ENCODE measurements at regions not wholly inside any gene's neighbourhood (a gene's known extent, or its start where the extent isn't known, plus 50 kb on each side); places are given as distances from the start of the nearest gene placed in this dataset.

- Histone ChIP-seq H3K27ac (ENCODE audit: low read depth, low read length, poor library complexity, severe bottlenecking) (no peak overlapping the region), H3K27me3 (replicated peaks; ENCODE audit: insufficient read depth, low read depth, low read length, poor library complexity) (peaks cover 28% of the 10 kb centered on the region), H3K4me1 (ENCODE audit: insufficient read depth, low read length, poor library complexity, severe bottlenecking) (peaks cover 21% of the 10 kb centered on the region), H3K4me3 (ENCODE audit: low read depth, low read length, poor library complexity, severe bottlenecking) (no peak overlapping the region), H3K36me3 (ENCODE audit: insufficient read depth, low read length, poor library complexity, severe bottlenecking) (no peaks in the 10 kb centered on the region), H3K9me3 (ENCODE audit: low read depth, low read length, poor library complexity, severe bottlenecking) (no peaks in the 10 kb centered on the region)
- intact Hi-C loops (cut with micrococcal nuclease; ENCODE audit: unreplicated experiment): loop anchor here (5.0 kb wide), 2 partner anchors 44 to 204 kb away; no protein-coding TSS in a partner anchor
- TF ChIP-seq EZH2 (IDR thresholded peaks at IDR 0.05; ENCODE audit: borderline replicate concordance, low read depth, low read length, poor library complexity, severe bottlenecking): no peak
- TF ChIP-seq, protein P1, sequence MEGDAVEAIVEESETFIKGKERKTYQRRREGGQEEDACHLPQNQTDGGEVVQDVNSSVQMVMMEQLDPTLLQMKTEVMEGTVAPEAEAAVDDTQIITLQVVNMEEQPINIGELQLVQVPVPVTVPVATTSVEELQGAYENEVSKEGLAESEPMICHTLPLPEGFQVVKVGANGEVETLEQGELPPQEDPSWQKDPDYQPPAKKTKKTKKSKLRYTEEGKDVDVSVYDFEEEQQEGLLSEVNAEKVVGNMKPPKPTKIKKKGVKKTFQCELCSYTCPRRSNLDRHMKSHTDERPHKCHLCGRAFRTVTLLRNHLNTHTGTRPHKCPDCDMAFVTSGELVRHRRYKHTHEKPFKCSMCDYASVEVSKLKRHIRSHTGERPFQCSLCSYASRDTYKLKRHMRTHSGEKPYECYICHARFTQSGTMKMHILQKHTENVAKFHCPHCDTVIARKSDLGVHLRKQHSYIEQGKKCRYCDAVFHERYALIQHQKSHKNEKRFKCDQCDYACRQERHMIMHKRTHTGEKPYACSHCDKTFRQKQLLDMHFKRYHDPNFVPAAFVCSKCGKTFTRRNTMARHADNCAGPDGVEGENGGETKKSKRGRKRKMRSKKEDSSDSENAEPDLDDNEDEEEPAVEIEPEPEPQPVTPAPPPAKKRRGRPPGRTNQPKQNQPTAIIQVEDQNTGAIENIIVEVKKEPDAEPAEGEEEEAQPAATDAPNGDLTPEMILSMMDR (conservative IDR thresholded peaks at IDR 0.05; ENCODE audit: low read depth, low read length): no peak
- CTCF ChIA-PET: no interaction called here
- POLR2A ChIA-PET (ENCODE audit: low non-redundant PET): no interaction called here
- no peak for DNase-seq (ENCODE audit: low spot score)
- no TSS peak for BruUV-seq (replicated peaks)
Measured at GRCh38 chr4:186931519-186931918, 207.9 kb upstream of the FAT1 start.

GRCh38 chr4:186932196-186932595, 208.5 kb upstream of the FAT1 start:
- no peak overlapping the region for H3K27ac ChIP-seq (ENCODE audit: low read depth, low read length, poor library complexity, severe bottlenecking)
- no peak overlapping the region for H3K4me3 ChIP-seq (ENCODE audit: low read depth, low read length, poor library complexity, severe bottlenecking)
- no peaks in the 10 kb centered on the region for H3K36me3 ChIP-seq (ENCODE audit: insufficient read depth, low read length, poor library complexity, severe bottlenecking)
- BruUV-seq (replicated peaks): no TSS peak
- intact Hi-C loops (cut with micrococcal nuclease; ENCODE audit: unreplicated experiment): loop anchor here (5.0 kb wide), 2 partner anchors 45 to 205 kb away; no protein-coding TSS in a partner anchor
- H3K4me1 ChIP-seq (ENCODE audit: insufficient read depth, low read length, poor library complexity, severe bottlenecking): peaks cover 21% of the 10 kb centered on the region
- TF ChIP-seq, protein P1 (conservative IDR thresholded peaks at IDR 0.05; ENCODE audit: low read depth, low read length): no peak
- TF ChIP-seq EZH2 (IDR thresholded peaks at IDR 0.05; ENCODE audit: borderline replicate concordance, low read depth, low read length, poor library complexity, severe bottlenecking): no peak
- no peaks in the 10 kb centered on the region for H3K9me3 ChIP-seq (ENCODE audit: low read depth, low read length, poor library complexity, severe bottlenecking)
- POLR2A ChIA-PET (ENCODE audit: low non-redundant PET): interaction anchor here (0.5 kb wide), 1 partner anchor 208 kb away, joined by 3 read pairs; the partner anchor contains the start of gene FAT1
- peaks cover 32% of the 10 kb centered on the region for H3K27me3 ChIP-seq (replicated peaks; ENCODE audit: insufficient read depth, low read depth, low read length, poor library complexity)
- CTCF ChIA-PET: no interaction called here
- no peak for DNase-seq (ENCODE audit: low spot score)

DNA sequence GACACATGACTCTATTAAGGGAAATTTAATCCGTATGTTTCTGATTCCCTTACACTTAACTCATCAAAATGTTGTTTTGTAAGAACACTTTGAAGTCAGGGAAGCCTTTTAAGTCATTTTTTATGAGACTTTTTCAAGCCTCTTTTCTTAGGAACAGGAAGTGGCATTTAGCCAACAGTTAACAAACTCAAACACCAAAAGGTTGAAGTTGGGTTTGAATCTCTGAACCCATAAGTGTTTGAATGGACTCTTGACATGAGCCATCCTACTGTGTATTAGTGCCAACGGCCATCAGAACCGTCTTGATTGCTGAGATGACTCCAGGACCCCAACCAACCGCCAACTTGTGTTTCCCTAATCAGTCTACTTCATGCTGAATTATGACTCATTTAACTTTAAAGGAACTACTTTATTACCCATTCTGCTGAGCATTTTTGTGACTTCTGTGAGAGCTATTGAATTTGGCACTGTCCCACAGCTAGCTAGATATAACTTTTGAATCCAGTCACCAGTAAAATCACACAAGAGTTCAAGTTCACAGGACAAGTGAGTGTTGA, 209.1 kb upstream of the FAT1 start:
- BruUV-seq (replicated peaks): no TSS peak
- DNase-seq (ENCODE audit: low spot score): peak; percentile 86
- CTCF ChIA-PET: no interaction called here
- H3K4me3 ChIP-seq (ENCODE audit: low read depth, low read length, poor library complexity, severe bottlenecking): no peak overlapping the region
- intact Hi-C loops (cut with micrococcal nuclease; ENCODE audit: unreplicated experiment): loop anchor here (5.0 kb wide), 2 partner anchors 45 to 205 kb away; no protein-coding TSS in a partner anchor
- no peaks in the 10 kb centered on the region for H3K36me3 ChIP-seq (ENCODE audit: insufficient read depth, low read length, poor library complexity, severe bottlenecking)
- H3K4me1 ChIP-seq (ENCODE audit: insufficient read depth, low read length, poor library complexity, severe bottlenecking): peaks cover 21% of the 10 kb centered on the region
- POLR2A ChIA-PET (ENCODE audit: low non-redundant PET): interaction anchor here (0.5 kb wide), 1 partner anchor 209 kb away, joined by 3 read pairs; the partner anchor contains the start of gene FAT1
- peaks cover 32% of the 10 kb centered on the region for H3K27me3 ChIP-seq (replicated peaks; ENCODE audit: insufficient read depth, low read depth, low read length, poor library complexity)
- no peak overlapping the region for H3K27ac ChIP-seq (ENCODE audit: low read depth, low read length, poor library complexity, severe bottlenecking)
- H3K9me3 ChIP-seq (ENCODE audit: low read depth, low read length, poor library complexity, severe bottlenecking): no peaks in the 10 kb centered on the region
- TF ChIP-seq, protein P1 (conservative IDR thresholded peaks at IDR 0.05; ENCODE audit: low read depth, low read length): no peak
- no peak for TF ChIP-seq EZH2 (IDR thresholded peaks at IDR 0.05; ENCODE audit: borderline replicate concordance, low read depth, low read length, poor library complexity, severe bottlenecking)

Data from A673 (cell line).